K562 (cell line): ENCODE measurements at regions not wholly inside any gene's neighbourhood (a gene's known extent, or its start where the extent isn't known, plus 50 kb on each side); places are given as distances from the start of the nearest gene placed in this dataset.

Experiments
- AFF4 ChIP-seq: sonication (generic); formaldehyde crosslinking; IDR thresholded peaks from 2 replicates; pipeline ENCODE4 v1.8.0; 2023; ENCODE audit warnings: mild to moderate bottlenecking, missing genetic modification reagents
- CEBPZ ChIP-seq: fragments of 150-350 bp; IDR thresholded peaks from 2 replicates; pipeline ENCODE4 v1.6.1; 2014; ENCODE audit warnings: low read depth, mild to moderate bottlenecking, low read length, borderline replicate concordance
- E2F4 ChIP-seq: sonication (generic); formaldehyde crosslinking; IDR thresholded peaks from 2 replicates; pipeline ENCODE4 v1.8.0; 2022; ENCODE audit warnings: mild to moderate bottlenecking, low read depth, missing genetic modification reagents
- HBP1 ChIP-seq: fragments of 450-650 bp; formaldehyde crosslinking; IDR thresholded peaks from 2 replicates; pipeline ENCODE4 v1.4.0; 2022; ENCODE audit warnings: missing genetic modification characterization
- HDAC3 ChIP-seq: fragments of 450-650 bp; IDR thresholded peaks from 2 replicates; pipeline ENCODE4 v1.6.1; 2018; ENCODE audit warnings: borderline replicate concordance, mild to moderate bottlenecking, moderate library complexity; ENCODE audit not compliant: partially characterized antibody
- PBX2 ChIP-seq, 2 experiments: IDR thresholded peaks in 1 of 2; conservative IDR thresholded peaks in 1 of 2; 2 replicates each; pipeline ENCODE4 v1.6.1; 2016; ENCODE audit warnings: low read depth in 2 of 2, mild to moderate bottlenecking in 1 of 2, missing compliant biosample characterization in 1 of 2, missing genetic modification characterization in 1 of 2, moderate library complexity in 1 of 2
- RHOXF2B ChIP-seq: fragments of 250-450 bp; sonication (Bioruptor Pico); conservative IDR thresholded peaks from 2 replicates; pipeline ENCODE4 v1.5.1; 2021
- RNF2 ChIP-seq: sonication (generic); IDR thresholded peaks from 2 replicates; pipeline ENCODE4 v1.6.1; 2016
- ZFPM2 ChIP-seq: fragments of 250-450 bp; sonication (Bioruptor Pico); IDR thresholded peaks from 2 replicates; pipeline ENCODE4 v1.5.1; 2022; ENCODE audit warnings: mild to moderate bottlenecking
- ZNF316 ChIP-seq: fragments of 450-650 bp; IDR thresholded peaks from 2 replicates; pipeline ENCODE4 v1.6.1; 2016
- ZNF324 ChIP-seq: fragments of 250-450 bp; sonication (Bioruptor Pico); IDR thresholded peaks from 2 replicates; pipeline ENCODE4 v1.4.0; 2020; ENCODE audit warnings: mild to moderate bottlenecking

- TF ChIP-seq E2F4 (no peak), ZNF324 (CRISPR knock-in tag) (no peak), RHOXF2B (no peak), HDAC3 (no peak), RNF2 (no peak), ZNF316 (peak; percentile 99), PBX2 (CRISPR knock-in tag; IDR thresholded peaks at IDR 0.05; ENCODE audit: low read depth) (no peak), PBX2 (tag; conservative IDR thresholded peaks at IDR 0.05; ENCODE audit: low read depth) (0 out of 2 replicates have a peak, but pooled peaks have one; percentile 5), CEBPZ (no peak), ZFPM2 (CRISPR knock-in tag) (no peak), HBP1 (no peak), AFF4 (CRISPR knock-in tag) (no peak)
Measured at GRCh38 chr7:136324073-136324704, 347.0 kb upstream of the MTPN start (continued).
